ENCODE measurements at regions not wholly inside any gene's neighbourhood (a gene's known extent, or its start where the extent isn't known, plus 50 kb on each side); places are given as distances from the start of the nearest gene placed in this dataset.

DNA sequence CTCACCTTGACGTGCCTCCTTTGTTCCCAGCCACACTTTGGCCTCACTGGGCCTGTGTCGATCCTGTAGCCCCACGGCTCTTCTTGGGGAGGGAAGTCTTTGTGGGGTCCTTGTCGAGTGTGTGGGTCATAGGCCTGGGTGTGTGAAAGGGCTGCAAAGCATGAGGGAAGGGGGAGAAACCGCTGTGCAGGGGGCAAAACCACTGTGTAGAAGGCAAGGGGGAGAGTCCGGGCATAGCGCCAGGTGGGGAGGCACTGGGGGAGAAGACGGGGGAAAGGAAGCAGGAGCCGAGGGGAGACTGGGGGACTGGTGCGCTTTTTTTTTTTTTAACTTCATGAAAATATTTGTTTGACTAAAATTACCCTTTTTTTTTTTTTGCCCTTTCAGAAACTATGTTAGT lies 65.1 kb upstream of the RASD2 start:
- TF ChIP-seq CTCF (IDR thresholded peaks at IDR 0.05), result no peak
- no peak for TF ChIP-seq POLR2A (IDR thresholded peaks at IDR 0.05)

Data from lower leg skin (tissue), 3 donors.